ENCODE measurements at regions not wholly inside any gene's neighbourhood (a gene's known extent, or its start where the extent isn't known, plus 50 kb on each side); places are given as distances from the start of the nearest gene placed in this dataset.
"Not testable (repeated sequence)": the region's sequence is repeated elsewhere in the genome, so short reads cannot be mapped to it uniquely, and the experiment has no call there.

DNA sequence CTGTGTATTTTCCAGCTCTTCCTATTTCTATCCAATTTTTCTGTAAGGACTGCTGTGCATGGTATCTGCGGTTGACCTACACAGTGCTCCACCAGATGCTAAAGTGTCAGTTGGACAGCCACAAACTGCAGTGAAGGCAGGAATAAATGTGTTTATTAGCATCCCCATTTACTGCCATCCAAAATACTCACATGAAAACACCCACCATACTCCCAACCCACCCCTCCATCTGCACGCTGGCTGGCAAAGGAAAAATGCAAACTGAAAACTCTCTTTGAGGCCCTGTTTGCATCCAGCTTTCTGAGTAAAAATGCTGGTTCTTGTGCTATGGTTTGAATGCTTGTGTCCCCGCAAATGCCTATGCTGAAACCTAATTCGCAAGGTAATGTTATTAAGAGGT lies 515.5 kb downstream of the ZNF385D start:
- Mint-ChIP-seq H3K4me1 (no peaks in the 10 kb centered on the region), H3K4me3 (no peak overlapping the region), H3K36me3 (ENCODE audit: low read depth) (no peaks in the 10 kb centered on the region), H3K9me3 (ENCODE audit: low read depth) (peaks cover 21% of the 10 kb centered on the region), H3K27ac (no peak overlapping the region), H3K27me3 (no peaks in the 10 kb centered on the region)
- DNase-seq (no peak), ATAC-seq (no peak)
- intact Hi-C loops (cut with DNase I, micrococcal nuclease) = no loop called here
- ChIA-PET POLR2A (no interaction called here), CTCF (no interaction called here)

DNA sequence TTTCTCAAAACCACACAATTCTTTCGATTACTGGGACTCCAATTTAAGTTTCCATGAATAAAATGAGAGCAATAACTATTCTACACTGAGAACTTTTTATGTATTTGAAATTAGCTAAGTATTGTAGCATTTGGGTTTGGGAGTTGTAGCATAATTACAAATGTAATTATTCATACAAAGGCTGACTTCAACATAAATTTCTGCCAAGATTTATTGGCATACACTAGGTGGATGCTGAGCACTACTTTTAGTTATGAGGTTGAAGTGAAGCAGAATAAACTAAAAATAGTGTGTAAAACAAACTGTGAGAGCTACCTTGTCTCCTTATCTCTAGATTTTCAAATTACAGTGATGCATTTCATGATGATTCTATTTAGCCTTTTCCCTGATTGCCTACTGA lies 516.1 kb downstream of the ZNF385D start:
- no peak overlapping the region for H3K27ac Mint-ChIP-seq
- intact Hi-C loops (cut with DNase I, micrococcal nuclease) = no loop called here
- H3K4me1 Mint-ChIP-seq = no peaks in the 10 kb centered on the region
- DNase-seq = no peak
- peaks cover 21% of the 10 kb centered on the region for H3K9me3 Mint-ChIP-seq (ENCODE audit: low read depth)
- H3K36me3 Mint-ChIP-seq (ENCODE audit: low read depth) = no peaks in the 10 kb centered on the region
- no peak for ATAC-seq
- H3K4me3 Mint-ChIP-seq = no peak overlapping the region
- H3K27me3 Mint-ChIP-seq = no peaks in the 10 kb centered on the region
- CTCF ChIA-PET = no interaction called here
- POLR2A ChIA-PET = no interaction called here

DNA sequence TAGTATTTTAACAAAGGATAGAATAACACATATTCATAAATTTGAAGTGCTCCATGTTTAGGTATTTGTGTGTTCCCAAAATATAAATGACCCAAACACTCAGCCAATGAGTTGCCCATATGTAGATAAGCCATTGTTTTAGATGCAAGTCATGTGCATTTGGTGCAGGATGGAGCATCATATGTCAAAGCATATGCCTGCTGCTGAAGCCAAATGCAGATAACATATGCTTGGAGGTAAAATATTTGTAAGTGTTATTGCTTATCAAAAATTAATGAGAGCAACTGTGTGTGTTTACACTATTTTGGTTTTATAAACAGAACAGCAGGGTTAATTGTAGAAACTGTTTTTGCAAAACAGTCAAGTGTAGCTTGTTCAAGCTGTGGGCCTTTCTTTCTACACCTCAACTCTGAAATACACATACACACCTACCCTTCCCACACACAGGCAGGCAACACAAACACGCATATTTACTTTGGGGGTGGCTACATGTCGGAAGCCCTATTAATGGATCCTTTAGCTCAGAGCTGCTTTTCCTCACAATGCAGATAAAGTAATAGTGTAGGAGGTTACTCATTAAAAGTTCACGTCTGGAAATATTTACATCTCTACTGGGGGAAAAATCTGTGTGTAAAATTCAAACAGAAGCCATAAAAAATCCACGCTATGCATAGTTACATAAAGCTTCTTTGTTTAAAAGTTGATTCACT lies 521.4 kb downstream of the ZNF385D start:
- ChIA-PET POLR2A (interaction anchor here (0.6 kb wide), 1 partner anchor 51 kb away, joined by 15 read pairs; no protein-coding TSS in a partner anchor), CTCF (no interaction called here)
- H3K27ac Mint-ChIP-seq = no peak overlapping the region
- H3K36me3 Mint-ChIP-seq (ENCODE audit: low read depth) = no peaks in the 10 kb centered on the region
- no peak for DNase-seq
- no peaks in the 10 kb centered on the region for H3K4me1 Mint-ChIP-seq
- intact Hi-C loops (cut with DNase I, micrococcal nuclease) = no loop called here
- no peak overlapping the region for H3K4me3 Mint-ChIP-seq
- no peaks in the 10 kb centered on the region for H3K27me3 Mint-ChIP-seq
- no peak for ATAC-seq
- peaks cover 8% of the 10 kb centered on the region for H3K9me3 Mint-ChIP-seq (ENCODE audit: low read depth)

DNA sequence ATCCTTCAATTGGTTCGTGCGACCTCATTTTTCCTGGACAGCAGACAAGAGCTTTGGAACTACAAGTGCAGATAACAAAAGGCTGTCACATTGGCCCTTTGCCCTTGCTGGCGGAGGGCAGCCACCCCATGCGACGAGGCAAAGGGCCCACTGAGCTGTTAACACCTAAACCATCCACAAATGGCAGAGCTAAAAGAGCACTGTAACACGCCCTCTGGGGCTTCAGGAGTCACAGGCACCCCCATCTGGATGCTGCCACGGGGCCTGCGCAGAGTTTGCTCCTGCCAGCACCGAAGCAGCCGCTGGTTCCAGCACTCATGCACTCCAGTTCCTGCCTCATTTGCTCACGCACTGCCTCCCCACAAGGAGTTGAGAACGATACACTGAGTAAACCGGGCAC lies 524.9 kb downstream of the ZNF385D start:
- H3K9me3 Mint-ChIP-seq (ENCODE audit: low read depth) = peaks cover 6% of the 10 kb centered on the region
- no peaks in the 10 kb centered on the region for H3K36me3 Mint-ChIP-seq (ENCODE audit: low read depth)
- H3K4me3 Mint-ChIP-seq = no peak overlapping the region
- H3K27me3 Mint-ChIP-seq = no peaks in the 10 kb centered on the region
- H3K27ac Mint-ChIP-seq = no peak overlapping the region
- DNase-seq (no peak), ATAC-seq (no peak)
- intact Hi-C loops (cut with DNase I, micrococcal nuclease) = no loop called here
- POLR2A ChIA-PET = no interaction called here
- CTCF ChIA-PET = no interaction called here
- H3K4me1 Mint-ChIP-seq = no peaks in the 10 kb centered on the region

DNA sequence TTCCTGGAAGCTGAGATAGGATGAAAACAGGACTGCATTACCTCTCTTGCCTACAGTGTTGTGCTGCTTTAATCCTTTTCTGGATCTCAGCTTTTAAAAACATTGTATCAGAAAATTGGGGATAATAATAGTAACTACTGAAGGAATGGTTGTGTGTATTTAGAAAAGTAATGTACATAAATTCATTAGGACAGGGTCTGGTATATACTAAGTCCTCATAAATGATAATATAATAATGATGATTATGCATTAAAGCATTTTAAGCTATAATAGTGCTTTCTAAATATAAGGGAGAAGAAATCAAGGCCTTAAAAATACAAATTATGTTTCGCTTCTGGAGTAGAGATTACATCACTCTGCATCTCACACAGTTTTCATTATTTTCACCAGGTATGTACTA lies 530.1 kb downstream of the ZNF385D start:
- H3K27me3 Mint-ChIP-seq = no peaks in the 10 kb centered on the region
- ATAC-seq = no peak
- H3K36me3 Mint-ChIP-seq (ENCODE audit: low read depth) = no peaks in the 10 kb centered on the region
- H3K9me3 Mint-ChIP-seq (ENCODE audit: low read depth) = peaks cover 6% of the 10 kb centered on the region
- intact Hi-C loops (cut with DNase I, micrococcal nuclease) = no loop called here
- no peak overlapping the region for H3K27ac Mint-ChIP-seq
- DNase-seq = no peak
- H3K4me3 Mint-ChIP-seq = no peak overlapping the region
- H3K4me1 Mint-ChIP-seq = no peaks in the 10 kb centered on the region
- POLR2A ChIA-PET = no interaction called here
- CTCF ChIA-PET = no interaction called here

DNA sequence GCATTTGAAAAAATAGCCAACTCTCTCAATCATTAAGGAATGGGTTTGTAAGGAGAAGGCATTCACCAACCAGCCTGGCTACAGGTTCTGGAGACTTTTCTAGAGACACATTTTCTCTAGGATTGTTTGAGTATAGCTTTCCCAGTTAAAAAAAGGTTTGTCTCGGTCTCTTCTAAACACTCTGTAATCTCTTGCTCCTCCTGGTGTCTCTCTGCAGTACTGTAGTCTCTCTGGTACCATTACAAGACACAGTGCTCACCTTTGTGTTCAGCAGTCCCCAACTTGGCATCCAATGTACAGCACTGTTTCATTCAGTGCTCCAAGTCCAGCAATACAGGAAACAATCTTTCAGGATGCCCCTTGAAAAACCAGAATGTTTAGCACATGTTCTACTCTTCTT lies 534.4 kb downstream of the ZNF385D start:
- Mint-ChIP-seq H3K36me3 (ENCODE audit: low read depth) (no peaks in the 10 kb centered on the region), H3K27me3 (no peaks in the 10 kb centered on the region)

DNA sequence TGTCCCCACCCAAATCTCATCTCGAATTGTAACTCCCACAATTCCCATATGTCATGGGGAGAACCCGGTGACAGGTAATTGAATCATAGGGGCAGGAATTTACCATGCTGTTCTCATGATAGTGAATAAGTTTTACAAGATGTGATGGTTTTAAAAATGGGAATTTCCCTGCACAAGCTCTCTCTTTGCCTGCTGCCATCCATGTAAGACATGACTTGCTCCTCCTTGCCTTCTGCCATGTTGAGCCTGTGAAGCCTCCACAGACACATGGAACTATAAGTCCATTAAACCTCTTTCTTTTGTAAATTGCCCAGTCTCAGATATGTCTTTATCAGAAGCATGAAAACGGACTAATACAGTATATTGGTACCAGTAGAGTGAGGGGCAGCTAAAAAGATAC lies 546.9 kb downstream of the ZNF385D start:
- CTCF ChIA-PET = interaction anchor here (0.6 to 0.7 kb wide), 2 partner anchors 45 to 183 kb away, joined by 3 read pairs; no protein-coding TSS in a partner anchor
- intact Hi-C loops (cut with DNase I, micrococcal nuclease); DNase-seq; POLR2A ChIA-PET; ATAC-seq; H3K36me3 Mint-ChIP-seq (ENCODE audit: low read depth); H3K27ac Mint-ChIP-seq; H3K4me1 Mint-ChIP-seq; H3K27me3 Mint-ChIP-seq; H3K4me3 Mint-ChIP-seq: not testable (repeated sequence)
- peaks cover 35% of the 10 kb centered on the region for H3K9me3 Mint-ChIP-seq (ENCODE audit: low read depth)

More for the DNA sequence above, 534.4 kb downstream of the ZNF385D start:
- no peaks in the 10 kb centered on the region for H3K4me1 Mint-ChIP-seq
- ChIA-PET CTCF (interaction anchor here (0.6 to 0.7 kb wide), 2 partner anchors 92 to 289 kb away, joined by 3 to 4 read pairs; no protein-coding TSS in a partner anchor), POLR2A (no interaction called here)
- no peak for ATAC-seq
- H3K9me3 Mint-ChIP-seq (ENCODE audit: low read depth) = peaks cover 7% of the 10 kb centered on the region
- no peak overlapping the region for H3K27ac Mint-ChIP-seq
- DNase-seq = no peak
- intact Hi-C loops (cut with DNase I, micrococcal nuclease) = no loop called here
- no peak overlapping the region for H3K4me3 Mint-ChIP-seq

DNA sequence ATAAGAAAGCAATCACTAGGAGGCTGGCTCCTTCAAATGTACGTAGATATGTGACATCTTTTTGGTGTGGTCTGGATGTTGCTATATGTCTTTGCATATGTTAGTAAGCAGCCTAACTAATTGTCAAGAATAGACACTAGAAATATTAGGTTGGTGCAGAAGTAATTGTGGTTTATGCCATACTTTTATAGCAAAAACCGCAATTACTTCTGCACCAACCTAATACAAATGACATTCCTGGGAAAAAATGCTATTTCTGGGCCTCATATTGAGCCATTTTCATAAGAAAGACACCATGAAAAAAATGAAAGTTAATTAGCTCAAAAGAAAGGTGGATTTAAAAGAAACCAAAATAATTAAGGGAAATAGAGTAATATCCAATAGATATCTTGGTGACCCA lies 555.8 kb downstream of the ZNF385D start:
- ATAC-seq = no peak
- peaks cover 8% of the 10 kb centered on the region for H3K9me3 Mint-ChIP-seq (ENCODE audit: low read depth)
- no peak overlapping the region for H3K4me3 Mint-ChIP-seq
- no peak overlapping the region for H3K27ac Mint-ChIP-seq
- POLR2A ChIA-PET = no interaction called here
- DNase-seq = no peak
- H3K27me3 Mint-ChIP-seq = no peaks in the 10 kb centered on the region
- intact Hi-C loops (cut with DNase I, micrococcal nuclease) = no loop called here
- no peaks in the 10 kb centered on the region for H3K4me1 Mint-ChIP-seq
- CTCF ChIA-PET = no interaction called here
- no peaks in the 10 kb centered on the region for H3K36me3 Mint-ChIP-seq (ENCODE audit: low read depth)

DNA sequence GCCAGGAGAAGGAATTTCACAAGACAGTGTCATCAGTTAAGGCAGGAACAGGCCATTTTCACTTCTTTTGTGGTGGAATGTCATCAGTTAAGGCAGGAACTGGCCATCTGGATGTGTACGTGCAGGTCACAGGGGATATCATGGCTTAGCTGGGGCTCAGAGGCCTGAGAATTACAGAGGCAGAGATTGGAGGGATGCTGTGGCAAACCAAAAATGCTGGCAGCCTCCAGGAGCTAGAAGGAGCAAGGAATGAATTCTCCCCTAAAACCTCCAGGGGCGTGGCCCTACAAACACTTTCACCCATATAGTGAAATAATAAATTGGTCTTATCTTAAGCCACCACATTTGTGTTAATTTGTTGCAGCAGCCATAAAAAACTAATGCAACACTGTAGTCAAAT lies 557.0 kb downstream of the ZNF385D start:
- H3K27ac Mint-ChIP-seq; H3K36me3 Mint-ChIP-seq (ENCODE audit: low read depth); H3K9me3 Mint-ChIP-seq (ENCODE audit: low read depth); CTCF ChIA-PET; ATAC-seq; DNase-seq; intact Hi-C loops (cut with DNase I, micrococcal nuclease); POLR2A ChIA-PET; H3K4me1 Mint-ChIP-seq; H3K27me3 Mint-ChIP-seq; H3K4me3 Mint-ChIP-seq: not testable (repeated sequence)

DNA sequence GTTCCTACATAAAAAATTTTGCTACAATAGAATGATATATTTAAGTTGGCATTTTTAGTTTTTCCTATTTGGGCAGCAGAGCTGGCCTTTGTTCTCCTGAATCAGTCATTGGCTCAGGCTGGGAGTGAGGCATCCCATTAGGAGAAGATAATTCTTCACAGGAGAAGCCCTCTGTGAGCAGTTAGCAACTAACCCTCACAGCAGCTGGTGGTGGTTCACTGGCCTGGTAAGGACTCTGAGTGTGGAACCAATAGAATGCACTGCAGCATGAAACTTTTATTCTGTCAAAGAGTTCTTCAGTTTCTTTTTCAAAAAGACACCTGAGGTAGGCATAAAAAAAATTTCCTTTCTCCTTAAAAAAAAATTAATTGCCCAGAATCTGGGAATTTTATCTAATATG lies 562.6 kb downstream of the ZNF385D start:
- ChIA-PET POLR2A (no interaction called here), CTCF (no interaction called here)
- Mint-ChIP-seq H3K36me3 (ENCODE audit: low read depth) (no peaks in the 10 kb centered on the region), H3K9me3 (ENCODE audit: low read depth) (peaks cover 4% of the 10 kb centered on the region), H3K27ac (no peak overlapping the region), H3K4me1 (no peaks in the 10 kb centered on the region), H3K4me3 (no peak overlapping the region), H3K27me3 (no peaks in the 10 kb centered on the region)
- DNase-seq (no peak), ATAC-seq (no peak)
- intact Hi-C loops (cut with DNase I, micrococcal nuclease) = no loop called here

DNA sequence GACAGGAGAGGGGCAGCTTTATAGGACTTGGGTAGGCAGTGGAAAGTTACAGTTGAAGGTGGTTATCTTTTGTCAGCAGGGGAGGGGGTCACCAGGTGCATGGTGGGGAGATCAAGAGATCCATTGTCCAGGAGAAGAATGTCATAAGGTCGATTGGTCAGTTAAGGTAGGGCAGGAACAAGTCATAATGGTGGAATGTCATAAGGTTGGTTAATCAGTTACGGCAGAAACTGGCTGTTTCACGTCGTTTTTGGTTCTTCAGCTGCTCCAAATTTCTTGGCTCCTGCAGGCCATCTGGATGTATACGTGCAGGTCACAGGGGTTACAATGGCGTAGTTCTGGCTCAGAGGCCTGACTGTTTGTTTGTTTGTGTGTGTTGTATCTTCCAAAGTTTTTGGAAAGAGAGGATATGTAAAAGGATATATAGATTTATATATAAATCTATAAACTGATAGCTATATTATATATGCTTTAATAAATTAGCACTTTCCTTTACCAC lies 565.1 kb downstream of the ZNF385D start:
- intact Hi-C loops (cut with DNase I, micrococcal nuclease) = no loop called here
- no peaks in the 10 kb centered on the region for H3K4me1 Mint-ChIP-seq
- no peaks in the 10 kb centered on the region for H3K27me3 Mint-ChIP-seq
- ChIA-PET CTCF (interaction anchor here (0.6 to 0.7 kb wide), 2 partner anchors 170 to 751 kb away, joined by 3 to 4 read pairs; no protein-coding TSS in a partner anchor), POLR2A (no interaction called here)
- no peak overlapping the region for H3K27ac Mint-ChIP-seq
- DNase-seq (no peak), ATAC-seq (no peak)
- H3K4me3 Mint-ChIP-seq = no peak overlapping the region
- no peaks in the 10 kb centered on the region for H3K9me3 Mint-ChIP-seq (ENCODE audit: low read depth)
- no peaks in the 10 kb centered on the region for H3K36me3 Mint-ChIP-seq (ENCODE audit: low read depth)

DNA sequence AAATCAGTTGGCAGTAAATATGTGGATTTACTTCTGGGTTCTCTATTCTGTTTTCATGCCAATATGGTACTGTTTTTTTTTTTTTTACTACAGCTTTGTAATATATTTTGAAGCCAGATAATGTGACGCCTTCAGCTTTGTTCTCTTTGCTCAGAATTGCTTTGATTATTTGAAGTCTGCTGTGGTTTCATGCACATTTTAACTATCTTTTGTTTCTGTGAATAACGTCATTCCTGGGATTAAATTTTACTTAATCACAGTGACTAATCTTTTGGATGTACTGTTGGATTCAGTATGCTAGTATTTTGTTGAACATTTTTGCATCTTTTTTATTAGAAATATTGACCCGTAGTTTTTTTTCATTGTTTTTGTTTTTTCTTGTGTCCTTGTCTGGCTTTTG lies 576.5 kb downstream of the ZNF385D start:
- intact Hi-C loops (cut with DNase I, micrococcal nuclease) = no loop called here
- POLR2A ChIA-PET = no interaction called here
- H3K27ac Mint-ChIP-seq = no peak overlapping the region
- no peak for ATAC-seq
- no peak overlapping the region for H3K4me3 Mint-ChIP-seq
- no peaks in the 10 kb centered on the region for H3K36me3 Mint-ChIP-seq (ENCODE audit: low read depth)
- no peaks in the 10 kb centered on the region for H3K27me3 Mint-ChIP-seq
- CTCF ChIA-PET = no interaction called here
- no peaks in the 10 kb centered on the region for H3K4me1 Mint-ChIP-seq
- peaks cover 26% of the 10 kb centered on the region for H3K9me3 Mint-ChIP-seq (ENCODE audit: low read depth)
- DNase-seq = no peak
